ENCODE measurements at regions not wholly inside any gene's neighbourhood (a gene's known extent, or its start where the extent isn't known, plus 50 kb on each side); places are given as distances from the start of the nearest gene placed in this dataset.

- no peaks in the 10 kb centered on the region for H3K9me2 ChIP-seq (ENCODE audit: insufficient read depth)
- H3K4me3 ChIP-seq = no peak overlapping the region
- Mint-ChIP-seq H3K27me3 (ENCODE audit: insufficient read depth, low read depth, poor library complexity) (no peaks in the 10 kb centered on the region), H3K27ac (no peak overlapping the region), H3K4me1 (0 out of 3 replicates have a peak, but pooled peaks cover 3% of the 10 kb centered on the region), H3K9me3 (no peaks in the 10 kb centered on the region), H3K4me3 (no peak overlapping the region), H3K36me3 (ENCODE audit: low read depth) (no peaks in the 10 kb centered on the region)
- peak overlapping the region; percentile 73; the same call in 1 of the 2 replicates for H2AFZ ChIP-seq
- no peaks in the 10 kb centered on the region for H3K79me2 ChIP-seq (replicated peaks; ENCODE audit: insufficient read depth)
- TF ChIP-seq ZNF114 (CRISPR knock-in tag; IDR thresholded peaks at IDR 0.05) = no peak
- H3K27me3 ChIP-seq (ENCODE audit: insufficient read depth) = no peaks in the 10 kb centered on the region
- no peak overlapping the region for H3K4me2 ChIP-seq
- H3F3A ChIP-seq (replicated peaks; ENCODE audit: low read depth) = no peaks in the 10 kb centered on the region
- H3K36me3 ChIP-seq (ENCODE audit: insufficient read depth) = no peaks in the 10 kb centered on the region
- no peaks in the 10 kb centered on the region for H3K4me1 ChIP-seq (ENCODE audit: insufficient read depth)
- no peaks in the 10 kb centered on the region for H4K20me1 ChIP-seq (replicated peaks; ENCODE audit: insufficient read depth)
- DNase-seq (ENCODE audit: low spot score) (no peak), ATAC-seq (no peak)
- no peak overlapping the region for H3K27ac ChIP-seq (ENCODE audit: low read depth)
Measured at GRCh38 chr2:145626301-145626700, 1106.4 kb upstream of the ZEB2 start.

- Histone ChIP-seq H3K4me3 (no peak overlapping the region), H3K27me3 (ENCODE audit: insufficient read depth) (no peaks in the 10 kb centered on the region), H3K9me2 (ENCODE audit: insufficient read depth) (no peaks in the 10 kb centered on the region), H2AFZ (no peak overlapping the region), H3K79me2 (replicated peaks; ENCODE audit: insufficient read depth) (no peaks in the 10 kb centered on the region), H3K4me2 (no peak overlapping the region), H3K36me3 (ENCODE audit: insufficient read depth) (no peaks in the 10 kb centered on the region), H3K27ac (ENCODE audit: low read depth) (no peak overlapping the region), H3K4me1 (ENCODE audit: insufficient read depth) (no peaks in the 10 kb centered on the region), H3F3A (replicated peaks; ENCODE audit: low read depth) (no peaks in the 10 kb centered on the region), H4K20me1 (replicated peaks; ENCODE audit: insufficient read depth) (no peaks in the 10 kb centered on the region)
- DNase-seq (ENCODE audit: low spot score) = no peak
- H3K9me3 Mint-ChIP-seq = no peaks in the 10 kb centered on the region
- H3K4me3 Mint-ChIP-seq = no peak overlapping the region
- no peak overlapping the region for H3K27ac Mint-ChIP-seq
- ATAC-seq = no peak
- TF ChIP-seq, protein P1, sequence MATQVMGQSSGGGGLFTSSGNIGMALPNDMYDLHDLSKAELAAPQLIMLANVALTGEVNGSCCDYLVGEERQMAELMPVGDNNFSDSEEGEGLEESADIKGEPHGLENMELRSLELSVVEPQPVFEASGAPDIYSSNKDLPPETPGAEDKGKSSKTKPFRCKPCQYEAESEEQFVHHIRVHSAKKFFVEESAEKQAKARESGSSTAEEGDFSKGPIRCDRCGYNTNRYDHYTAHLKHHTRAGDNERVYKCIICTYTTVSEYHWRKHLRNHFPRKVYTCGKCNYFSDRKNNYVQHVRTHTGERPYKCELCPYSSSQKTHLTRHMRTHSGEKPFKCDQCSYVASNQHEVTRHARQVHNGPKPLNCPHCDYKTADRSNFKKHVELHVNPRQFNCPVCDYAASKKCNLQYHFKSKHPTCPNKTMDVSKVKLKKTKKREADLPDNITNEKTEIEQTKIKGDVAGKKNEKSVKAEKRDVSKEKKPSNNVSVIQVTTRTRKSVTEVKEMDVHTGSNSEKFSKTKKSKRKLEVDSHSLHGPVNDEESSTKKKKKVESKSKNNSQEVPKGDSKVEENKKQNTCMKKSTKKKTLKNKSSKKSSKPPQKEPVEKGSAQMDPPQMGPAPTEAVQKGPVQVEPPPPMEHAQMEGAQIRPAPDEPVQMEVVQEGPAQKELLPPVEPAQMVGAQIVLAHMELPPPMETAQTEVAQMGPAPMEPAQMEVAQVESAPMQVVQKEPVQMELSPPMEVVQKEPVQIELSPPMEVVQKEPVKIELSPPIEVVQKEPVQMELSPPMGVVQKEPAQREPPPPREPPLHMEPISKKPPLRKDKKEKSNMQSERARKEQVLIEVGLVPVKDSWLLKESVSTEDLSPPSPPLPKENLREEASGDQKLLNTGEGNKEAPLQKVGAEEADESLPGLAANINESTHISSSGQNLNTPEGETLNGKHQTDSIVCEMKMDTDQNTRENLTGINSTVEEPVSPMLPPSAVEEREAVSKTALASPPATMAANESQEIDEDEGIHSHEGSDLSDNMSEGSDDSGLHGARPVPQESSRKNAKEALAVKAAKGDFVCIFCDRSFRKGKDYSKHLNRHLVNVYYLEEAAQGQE (IDR thresholded peaks at IDR 0.05; ENCODE audit: unreplicated experiment) = no peak
- TF ChIP-seq ZNF462 (CRISPR knock-in tag; IDR thresholded peaks at IDR 0.05) = no peak
- TF ChIP-seq STAT1 (IDR thresholded peaks at IDR 0.05; ENCODE audit: unreplicated experiment) = no peak
- no peak for TF ChIP-seq EZH2phosphoT487 (IDR thresholded peaks at IDR 0.05; ENCODE audit: unreplicated experiment)
- no peak for TF ChIP-seq JUNB (IDR thresholded peaks at IDR 0.05; ENCODE audit: unreplicated experiment)
- no peak for TF ChIP-seq ZNF114 (CRISPR knock-in tag; IDR thresholded peaks at IDR 0.05)
- H3K36me3 Mint-ChIP-seq (ENCODE audit: low read depth) = no peaks in the 10 kb centered on the region
- no peaks in the 10 kb centered on the region for H3K27me3 Mint-ChIP-seq (ENCODE audit: insufficient read depth, low read depth, poor library complexity)
- H3K4me1 Mint-ChIP-seq = 0 out of 3 replicates have a peak, but pooled peaks cover 3% of the 10 kb centered on the region
Measured at GRCh38 chr2:145625111-145625510, 1105.2 kb upstream of the ZEB2 start.

Data from GM23338 (cell line).